ENCODE measurements at regions not wholly inside any gene's neighbourhood (a gene's known extent, or its start where the extent isn't known, plus 50 kb on each side); places are given as distances from the start of the nearest gene placed in this dataset.

GRCh38 chr14:22097072-22097471 is 423.5 kb upstream of the OR4E1 start (continued):
- no peak for TF ChIP-seq ZFP36 (IDR thresholded peaks at IDR 0.05; ENCODE audit: borderline replicate concordance, partially characterized antibody)

GRCh38 chr14:22096514-22096895 is 422.9 kb upstream of the OR4E1 start:
- Histone ChIP-seq H3K27ac (no peak overlapping the region), H3K4me3 (no peak overlapping the region), H3K9me3 (no peaks in the 10 kb centered on the region), H3K4me2 (no peak overlapping the region), H3K4me1 (no peaks in the 10 kb centered on the region)
- ChIA-PET POLR2A (no interaction called here), CTCF (interaction anchor here (0.5 kb wide), 1 partner anchor 114 kb away, joined by 3 read pairs; no protein-coding TSS in a partner anchor)
- DNase-seq (ENCODE audit: low read depth in 1 of 2, low spot score in 1 of 2) (no peak), ATAC-seq (no peak), FAIRE-seq (no peak)
- 74% methylated on average over 4 of the region's 4 CpGs for WGBS (ENCODE audit: missing lambda C conversion rate)
- no peak for TF ChIP-seq HOXA7 (CRISPR knock-in tag; IDR thresholded peaks at IDR 0.05)
- no peak for TF ChIP-seq FOSL2 (IDR thresholded peaks at IDR 0.05)
- no peak for TF ChIP-seq FOSL2 (CRISPR knock-in tag; IDR thresholded peaks at IDR 0.05)
- no peak for TF ChIP-seq RCOR1 (IDR thresholded peaks at IDR 0.05; ENCODE audit: low read depth, low read length)
- no peak for TF ChIP-seq NFE2L2 (conservative IDR thresholded peaks at IDR 0.05; ENCODE audit: low read length)
- no peak for TF ChIP-seq MAZ (IDR thresholded peaks at IDR 0.05; ENCODE audit: borderline replicate concordance, low read depth, low read length)
- no peak for TF ChIP-seq MAFK (IDR thresholded peaks at IDR 0.05; ENCODE audit: partially characterized antibody)
- TF ChIP-seq KDM1A (IDR thresholded peaks at IDR 0.05; ENCODE audit: low read depth): no peak
- TF ChIP-seq NR3C1 (IDR thresholded peaks at IDR 0.05): no peak
- no peak for TF ChIP-seq EHMT2 (IDR thresholded peaks at IDR 0.05; ENCODE audit: low read depth)
- no peak for TF ChIP-seq CHD4 (IDR thresholded peaks at IDR 0.05; ENCODE audit: borderline replicate concordance)
- TF ChIP-seq CBX8 (IDR thresholded peaks at IDR 0.05): no peak
- TF ChIP-seq RAD21 (conservative IDR thresholded peaks at IDR 0.05 in 1 of 2, IDR thresholded peaks at IDR 0.05 in 1 of 2): no peak

- WGBS (ENCODE audit: missing lambda C conversion rate): 27% methylated on average over 4 of the region's 4 CpGs
- Histone ChIP-seq H3K4me1 (no peaks in the 10 kb centered on the region), H3K9me3 (no peaks in the 10 kb centered on the region), H3K4me2 (no peak overlapping the region), H3K4me3 (no peak overlapping the region), H3K27ac (no peak overlapping the region)
- ATAC-seq (no peak), DNase-seq (ENCODE audit: low read depth in 1 of 2, low spot score in 1 of 2) (no peak), FAIRE-seq (no peak)
- ChIA-PET POLR2A (no interaction called here), CTCF (no interaction called here)
- TF ChIP-seq CBX2 (IDR thresholded peaks at IDR 0.05; ENCODE audit: borderline replicate concordance, low read depth) (no peak), POLR2AphosphoS2 (conservative IDR thresholded peaks at IDR 0.05; ENCODE audit: low read length) (no peak), RARB (CRISPR knock-in tag; IDR thresholded peaks at IDR 0.05) (no peak)
These were observed 422.4 kb upstream of the OR4E1 start for GRCh38 chr14:22095860-22096513.

DNA sequence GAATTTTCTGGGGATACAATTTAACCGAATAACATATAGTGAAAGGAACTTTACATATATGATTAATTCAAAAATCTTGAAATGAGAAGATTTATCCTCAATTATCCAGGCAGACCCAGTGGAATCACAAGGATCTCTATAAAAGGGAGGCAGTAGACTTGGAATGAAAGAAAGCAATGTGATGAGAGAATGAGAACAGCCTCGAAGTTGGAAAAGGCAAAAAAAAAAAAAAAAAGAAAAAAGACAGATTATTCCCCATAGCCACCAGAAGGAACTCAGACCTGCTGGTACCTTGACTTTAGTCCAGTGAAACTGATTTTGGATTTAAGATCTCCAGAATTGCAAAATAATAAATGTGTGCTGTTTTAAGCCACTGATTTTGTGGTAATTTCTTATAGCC is 416.3 kb upstream of the OR4E1 start:
- FAIRE-seq: no peak
- Histone ChIP-seq H3K4me3 (no peak overlapping the region), H3K4me1 (no peaks in the 10 kb centered on the region), H3K4me2 (no peak overlapping the region), H3K27ac (no peak overlapping the region), H3K9me3 (no peaks in the 10 kb centered on the region)
- DNase-seq (ENCODE audit: low read depth in 1 of 2, low spot score in 1 of 2): no peak
- 18% methylated on average over 2 of the region's 2 CpGs for WGBS (ENCODE audit: missing lambda C conversion rate)
- POLR2A ChIA-PET: no interaction called here
- CTCF ChIA-PET: interaction anchor here (1.4 to 1.7 kb wide), 2 partner anchors 10 to 112 kb away, joined by 3 to 5 read pairs; no protein-coding TSS in a partner anchor
- ATAC-seq: no peak
- no peak for TF ChIP-seq PHF8 (IDR thresholded peaks at IDR 0.05; ENCODE audit: borderline replicate concordance, low read depth)
- TF ChIP-seq POLR2AphosphoS2 (conservative IDR thresholded peaks at IDR 0.05; ENCODE audit: low read length): no peak

DNA sequence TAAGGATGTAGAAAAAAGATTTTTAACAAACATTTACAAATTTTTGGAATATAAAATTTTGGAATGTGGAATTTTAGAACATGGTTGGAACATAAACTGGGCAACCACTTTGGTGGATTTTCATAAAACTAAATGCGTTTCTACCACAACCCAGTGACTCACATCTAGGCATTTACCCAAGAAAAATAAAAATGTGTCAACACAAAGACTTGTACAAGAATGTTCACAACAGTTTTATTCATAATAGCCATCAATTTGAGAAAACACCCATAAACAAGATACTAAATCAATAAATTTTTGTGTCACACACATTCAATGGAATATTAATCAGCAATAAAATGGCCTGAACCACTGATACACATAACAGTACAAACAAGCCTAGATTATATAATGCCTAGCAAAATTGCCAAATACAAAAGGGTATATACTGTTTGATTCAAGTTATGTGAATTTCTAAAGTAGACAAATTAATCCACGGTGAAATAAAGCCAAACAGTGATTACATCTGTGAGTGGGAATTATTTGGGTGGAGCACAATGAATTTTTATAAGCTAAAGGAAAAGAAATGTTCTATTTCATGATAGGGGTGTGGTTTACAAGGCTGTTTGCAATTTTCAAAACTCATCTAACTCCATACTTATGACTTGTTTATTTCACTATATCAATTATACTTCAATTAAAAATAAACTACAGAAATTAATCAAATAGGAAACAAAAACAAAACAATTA is 415.2 kb upstream of the OR4E1 start:
- TF ChIP-seq ZFP36 (IDR thresholded peaks at IDR 0.05; ENCODE audit: borderline replicate concordance, partially characterized antibody) (no peak), JUNB (IDR thresholded peaks at IDR 0.05) (no peak), EHF (CRISPR knock-in tag; IDR thresholded peaks at IDR 0.05) (no peak), CBX2 (IDR thresholded peaks at IDR 0.05; ENCODE audit: borderline replicate concordance, low read depth) (no peak), MAZ (IDR thresholded peaks at IDR 0.05; ENCODE audit: borderline replicate concordance, low read depth, low read length) (no peak), HOXA7 (CRISPR knock-in tag; IDR thresholded peaks at IDR 0.05) (no peak), RCOR1 (IDR thresholded peaks at IDR 0.05; ENCODE audit: low read depth, low read length) (no peak), RNF2 (IDR thresholded peaks at IDR 0.05; ENCODE audit: borderline replicate concordance, low read depth) (no peak), RFX5 (IDR thresholded peaks at IDR 0.05) (no peak)
- TF ChIP-seq, protein P1, sequence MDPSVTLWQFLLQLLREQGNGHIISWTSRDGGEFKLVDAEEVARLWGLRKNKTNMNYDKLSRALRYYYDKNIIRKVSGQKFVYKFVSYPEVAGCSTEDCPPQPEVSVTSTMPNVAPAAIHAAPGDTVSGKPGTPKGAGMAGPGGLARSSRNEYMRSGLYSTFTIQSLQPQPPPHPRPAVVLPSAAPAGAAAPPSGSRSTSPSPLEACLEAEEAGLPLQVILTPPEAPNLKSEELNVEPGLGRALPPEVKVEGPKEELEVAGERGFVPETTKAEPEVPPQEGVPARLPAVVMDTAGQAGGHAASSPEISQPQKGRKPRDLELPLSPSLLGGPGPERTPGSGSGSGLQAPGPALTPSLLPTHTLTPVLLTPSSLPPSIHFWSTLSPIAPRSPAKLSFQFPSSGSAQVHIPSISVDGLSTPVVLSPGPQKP (IDR thresholded peaks at IDR 0.05; ENCODE audit: low read depth, low read length): no peak
- TF ChIP-seq, protein P2, sequence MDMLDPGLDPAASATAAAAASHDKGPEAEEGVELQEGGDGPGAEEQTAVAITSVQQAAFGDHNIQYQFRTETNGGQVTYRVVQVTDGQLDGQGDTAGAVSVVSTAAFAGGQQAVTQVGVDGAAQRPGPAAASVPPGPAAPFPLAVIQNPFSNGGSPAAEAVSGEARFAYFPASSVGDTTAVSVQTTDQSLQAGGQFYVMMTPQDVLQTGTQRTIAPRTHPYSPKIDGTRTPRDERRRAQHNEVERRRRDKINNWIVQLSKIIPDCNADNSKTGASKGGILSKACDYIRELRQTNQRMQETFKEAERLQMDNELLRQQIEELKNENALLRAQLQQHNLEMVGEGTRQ (IDR thresholded peaks at IDR 0.05): no peak
- H3K9me3 ChIP-seq: no peaks in the 10 kb centered on the region
- H3K4me2 ChIP-seq: no peak overlapping the region
- WGBS (ENCODE audit: missing lambda C conversion rate): 5% methylated on average over 2 of the region's 2 CpGs
- DNase-seq (ENCODE audit: low read depth in 1 of 2, low spot score in 1 of 2) (no peak), ATAC-seq (no peak), FAIRE-seq (no peak)
- H3K4me3 ChIP-seq: no peak overlapping the region
- no peaks in the 10 kb centered on the region for H3K4me1 ChIP-seq
- CTCF ChIA-PET: interaction anchor here (0.7 to 1.7 kb wide), 3 partner anchors 11 to 111 kb away, joined by 3 to 5 read pairs (median 5); no protein-coding TSS in a partner anchor
- no peak overlapping the region for H3K27ac ChIP-seq
- POLR2A ChIA-PET: no interaction called here
